Peyer's patch (tissue), 4 donors: ENCODE measurements at regions not wholly inside any gene's neighbourhood (a gene's known extent, or its start where the extent isn't known, plus 50 kb on each side); places are given as distances from the start of the nearest gene placed in this dataset.

Source experiments
- DNase-seq, 3 donors: peaks; one replicate each; pipeline ENCODE4 v3.0.0-alpha.2; 2017 to 2019
- H3K27ac ChIP-seq, 4 donors: fragments of 200-600 bp; sonication (generic); one replicate each; pipeline ENCODE4 v1.5.1; 2016 to 2019
- H3K27me3 ChIP-seq, 2 donors: fragments of 200-600 bp; sonication (generic); one replicate each; pipeline ENCODE4 v1.5.1; 2019
- H3K36me3 ChIP-seq, 3 donors: fragments of 200-600 bp; sonication (generic); one replicate each; pipeline ENCODE4 v1.5.1; 2016 to 2019
- H3K4me1 ChIP-seq, 4 donors: fragments of 200-600 bp; sonication (generic); one replicate each; pipeline ENCODE4 v1.5.1; 2016 to 2019
- H3K4me3 ChIP-seq, 4 donors: fragments of 200-600 bp; sonication (generic); 1 replicate in 3 of 4; 2 replicates in 1 of 4; pipeline ENCODE4 v1.5.1; 2016 to 2019; ENCODE audit warnings: mild to moderate bottlenecking in 1 of 4
- H3K9me3 ChIP-seq, 4 donors: fragments of 200-600 bp; sonication (generic); one replicate each; pipeline ENCODE4 v1.5.1; 2016 to 2019; ENCODE audit warnings: mild to moderate bottlenecking in 1 of 4
- POLR2A ChIP-seq, 2 donors: fragments of 450-650 bp; IDR thresholded peaks; one replicate each; pipeline ENCODE4 v1.5.1; 2017; ENCODE audit warnings: antibody characterized with exemption in 2 of 2, mild to moderate bottlenecking in 2 of 2, moderate library complexity in 2 of 2
- TF ChIP-seq, protein P1 (sequence below), 6 experiments: fragments of 450-650 bp in 4 of 6; fragments of 200-600 bp in 2 of 6; sonication (generic) in 1 of 6; IDR thresholded peaks; one replicate each; pipeline ENCODE4 v1.5.1; 2017 to 2019; ENCODE audit warnings: antibody characterized with exemption in 6 of 6, mild to moderate bottlenecking in 3 of 6, moderate library complexity in 1 of 6

DNA sequence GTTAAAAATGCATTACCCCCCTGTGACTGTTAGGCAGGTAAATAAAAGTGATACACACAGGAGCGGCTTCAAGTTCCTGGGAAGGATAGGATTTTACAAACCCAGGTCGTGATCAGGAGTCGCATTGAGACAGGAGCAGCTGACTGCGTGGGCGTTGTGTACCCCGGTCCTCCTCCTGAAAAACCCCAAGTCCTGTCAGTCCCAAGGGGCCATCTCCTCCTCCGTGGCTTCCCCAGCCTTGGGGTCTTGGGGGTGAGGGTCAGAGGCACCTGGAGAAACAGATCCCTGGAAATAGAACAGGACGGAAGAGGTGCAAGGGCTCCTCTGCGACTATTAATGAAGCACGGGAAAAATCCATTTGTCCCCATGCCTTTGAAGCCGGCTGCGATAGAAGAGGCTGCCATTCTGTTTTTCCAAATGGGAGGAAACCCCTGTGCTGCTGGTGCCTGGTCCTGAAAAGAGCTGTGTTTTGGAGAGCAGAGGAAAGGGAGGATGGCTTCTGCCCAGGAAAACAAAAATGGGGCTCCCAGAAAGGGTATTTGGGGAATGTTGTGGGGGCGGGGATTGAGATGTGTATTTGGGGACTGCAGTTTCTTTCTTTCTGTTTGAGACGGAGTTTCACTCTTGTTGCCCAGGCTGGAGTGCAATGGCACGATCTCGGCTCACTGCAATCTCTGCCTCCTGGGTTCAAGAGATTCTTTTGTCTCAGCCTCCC lies 143.1 kb downstream of the ZNF664 start:
- Histone ChIP-seq H3K4me1 (no peaks in the 10 kb centered on the region), H3K27ac (no peak overlapping the region), H3K4me3 (no peak overlapping the region), H3K27me3 (no peaks in the 10 kb centered on the region), H3K9me3 (no peaks in the 10 kb centered on the region), H3K36me3 (no peaks in the 10 kb centered on the region)
- no peak for DNase-seq
- no peak for TF ChIP-seq POLR2A (IDR thresholded peaks at IDR 0.05)
- TF ChIP-seq, protein P1, sequence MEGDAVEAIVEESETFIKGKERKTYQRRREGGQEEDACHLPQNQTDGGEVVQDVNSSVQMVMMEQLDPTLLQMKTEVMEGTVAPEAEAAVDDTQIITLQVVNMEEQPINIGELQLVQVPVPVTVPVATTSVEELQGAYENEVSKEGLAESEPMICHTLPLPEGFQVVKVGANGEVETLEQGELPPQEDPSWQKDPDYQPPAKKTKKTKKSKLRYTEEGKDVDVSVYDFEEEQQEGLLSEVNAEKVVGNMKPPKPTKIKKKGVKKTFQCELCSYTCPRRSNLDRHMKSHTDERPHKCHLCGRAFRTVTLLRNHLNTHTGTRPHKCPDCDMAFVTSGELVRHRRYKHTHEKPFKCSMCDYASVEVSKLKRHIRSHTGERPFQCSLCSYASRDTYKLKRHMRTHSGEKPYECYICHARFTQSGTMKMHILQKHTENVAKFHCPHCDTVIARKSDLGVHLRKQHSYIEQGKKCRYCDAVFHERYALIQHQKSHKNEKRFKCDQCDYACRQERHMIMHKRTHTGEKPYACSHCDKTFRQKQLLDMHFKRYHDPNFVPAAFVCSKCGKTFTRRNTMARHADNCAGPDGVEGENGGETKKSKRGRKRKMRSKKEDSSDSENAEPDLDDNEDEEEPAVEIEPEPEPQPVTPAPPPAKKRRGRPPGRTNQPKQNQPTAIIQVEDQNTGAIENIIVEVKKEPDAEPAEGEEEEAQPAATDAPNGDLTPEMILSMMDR (IDR thresholded peaks at IDR 0.05), result no peak

DNA sequence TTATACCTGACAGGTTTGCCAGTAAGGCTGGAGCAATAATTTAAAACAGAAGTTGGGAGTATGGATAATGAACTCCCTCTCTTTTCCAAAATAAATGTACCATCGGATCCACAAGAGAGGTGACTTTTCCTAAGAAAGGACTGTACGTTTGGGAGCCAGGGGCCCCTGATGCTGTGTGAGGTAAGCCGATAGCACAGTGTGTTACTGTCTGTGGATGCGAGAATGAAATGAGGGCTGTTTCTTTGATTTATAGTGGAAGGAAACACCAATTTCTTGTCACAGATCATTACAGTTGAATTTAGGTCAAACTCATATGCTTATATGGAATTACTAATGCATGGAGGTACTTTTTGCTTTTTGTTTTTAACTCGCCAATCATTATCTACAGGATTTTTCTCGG lies 147.7 kb downstream of the ZNF664 start:
- no peak for DNase-seq
- no peaks in the 10 kb centered on the region for H3K9me3 ChIP-seq
- H3K4me3 ChIP-seq, result no peak overlapping the region
- H3K4me1 ChIP-seq, result no peaks in the 10 kb centered on the region
- no peak overlapping the region for H3K27ac ChIP-seq
- H3K27me3 ChIP-seq, result no peaks in the 10 kb centered on the region
- no peak for TF ChIP-seq POLR2A (IDR thresholded peaks at IDR 0.05)
- TF ChIP-seq, protein P1 (IDR thresholded peaks at IDR 0.05), result no peak
- no peaks in the 10 kb centered on the region for H3K36me3 ChIP-seq

DNA sequence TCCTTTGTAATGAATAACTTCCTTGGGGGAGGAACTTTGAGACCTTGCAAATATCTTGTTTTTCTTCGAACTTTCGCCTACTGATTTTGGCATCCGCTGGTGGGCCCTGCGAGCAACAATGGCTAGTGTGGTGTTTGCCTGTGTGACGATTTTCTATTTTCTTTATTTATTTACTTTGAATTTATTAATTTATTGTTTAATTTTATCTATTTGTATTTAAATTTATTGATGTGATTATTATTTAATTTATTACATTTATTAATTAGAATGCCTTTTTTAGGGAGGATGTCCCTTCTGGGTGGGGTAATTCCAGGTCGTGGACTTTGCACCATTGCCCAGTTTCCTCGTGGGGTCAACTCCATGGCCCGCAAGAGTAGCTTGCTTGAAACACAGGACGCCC lies 149.7 kb downstream of the ZNF664 start:
- H3K36me3 ChIP-seq, result no peaks in the 10 kb centered on the region
- no peak overlapping the region for H3K27ac ChIP-seq
- no peaks in the 10 kb centered on the region for H3K9me3 ChIP-seq
- no peaks in the 10 kb centered on the region for H3K4me1 ChIP-seq
- H3K4me3 ChIP-seq, result no peak overlapping the region
- no peak for DNase-seq
- no peak for TF ChIP-seq POLR2A (IDR thresholded peaks at IDR 0.05)
- TF ChIP-seq, protein P1 (IDR thresholded peaks at IDR 0.05), result no peak
- no peaks in the 10 kb centered on the region for H3K27me3 ChIP-seq

DNA sequence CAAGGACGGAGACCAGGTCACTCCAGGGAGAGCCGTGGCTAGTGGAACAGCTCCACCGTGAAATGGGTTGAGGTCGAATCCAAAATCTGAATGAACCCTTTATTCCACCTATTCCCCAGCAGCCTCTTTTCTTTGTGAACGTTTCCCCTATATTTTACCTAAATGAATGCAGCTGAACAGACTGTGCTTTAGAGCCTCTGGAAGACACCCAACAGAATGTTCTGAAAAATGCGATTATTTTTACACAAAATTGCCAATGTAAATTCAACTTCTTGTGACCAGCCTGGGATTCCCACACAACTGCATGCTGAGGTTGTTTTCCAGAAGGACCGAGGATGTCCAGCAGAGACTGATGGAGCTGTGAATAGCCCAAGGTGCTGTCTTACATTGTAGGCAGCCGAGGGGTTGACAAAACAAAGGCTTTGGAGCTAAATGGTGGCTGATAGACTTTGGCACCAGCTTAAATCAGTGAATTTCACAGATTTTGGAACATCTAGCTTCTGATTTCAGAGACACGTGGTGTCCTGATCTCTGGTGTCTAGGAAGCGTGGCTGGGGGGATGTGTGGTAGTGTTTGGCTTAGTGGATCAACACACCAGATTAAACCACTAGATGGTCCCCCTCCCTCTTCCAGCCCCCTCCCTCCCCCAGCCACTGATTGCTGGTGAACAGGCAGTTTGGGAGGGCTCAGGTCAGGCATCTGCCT lies 150.4 kb downstream of the ZNF664 start:
- Histone ChIP-seq H3K9me3 (no peaks in the 10 kb centered on the region), H3K27ac (no peak overlapping the region), H3K27me3 (no peaks in the 10 kb centered on the region), H3K4me3 (no peak overlapping the region), H3K36me3 (no peaks in the 10 kb centered on the region), H3K4me1 (no peaks in the 10 kb centered on the region)
- no peak for TF ChIP-seq POLR2A (IDR thresholded peaks at IDR 0.05)
- TF ChIP-seq, protein P1 (IDR thresholded peaks at IDR 0.05), result no peak
- no peak for DNase-seq

DNA sequence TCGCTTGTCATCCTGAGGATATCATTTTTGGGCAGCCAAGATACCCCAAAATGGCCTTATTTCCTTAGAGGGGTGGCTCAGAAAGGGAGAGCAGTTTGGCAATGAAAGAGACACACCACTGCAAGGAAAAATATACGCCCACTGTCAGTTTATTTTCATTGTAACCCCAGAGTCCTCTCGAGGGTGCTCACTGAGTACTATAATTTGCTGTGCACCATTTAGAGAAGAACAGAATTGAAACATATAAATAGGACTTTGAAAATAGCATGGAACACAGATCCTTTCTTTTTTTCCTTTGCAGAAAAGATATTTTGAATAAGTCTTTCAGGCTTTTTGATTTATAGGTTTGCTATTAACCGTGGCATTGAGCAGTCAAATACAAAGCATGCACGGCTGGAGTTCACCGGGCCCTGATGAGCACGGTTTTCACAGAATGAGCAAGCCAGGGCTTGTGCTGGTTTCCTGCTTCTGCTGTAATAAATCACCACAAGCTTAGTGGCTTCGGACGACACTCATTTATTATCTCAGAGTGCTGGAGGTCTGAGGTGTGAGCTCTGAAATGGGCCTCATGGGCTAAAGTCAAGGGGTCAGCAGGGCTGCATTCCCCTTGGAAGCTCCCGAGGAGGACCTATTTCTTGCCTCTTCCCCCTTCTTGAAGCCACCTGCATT lies 152.3 kb downstream of the ZNF664 start:
- Histone ChIP-seq H3K36me3 (no peaks in the 10 kb centered on the region), H3K27me3 (no peaks in the 10 kb centered on the region), H3K4me3 (no peak overlapping the region), H3K27ac (no peak overlapping the region), H3K9me3 (no peaks in the 10 kb centered on the region), H3K4me1 (no peaks in the 10 kb centered on the region)
- no peak for TF ChIP-seq POLR2A (IDR thresholded peaks at IDR 0.05)
- TF ChIP-seq, protein P1 (IDR thresholded peaks at IDR 0.05), result no peak
- no peak for DNase-seq
